ENCODE measurements at regions not wholly inside any gene's neighbourhood (a gene's known extent, or its start where the extent isn't known, plus 50 kb on each side); places are given as distances from the start of the nearest gene placed in this dataset.

DNA sequence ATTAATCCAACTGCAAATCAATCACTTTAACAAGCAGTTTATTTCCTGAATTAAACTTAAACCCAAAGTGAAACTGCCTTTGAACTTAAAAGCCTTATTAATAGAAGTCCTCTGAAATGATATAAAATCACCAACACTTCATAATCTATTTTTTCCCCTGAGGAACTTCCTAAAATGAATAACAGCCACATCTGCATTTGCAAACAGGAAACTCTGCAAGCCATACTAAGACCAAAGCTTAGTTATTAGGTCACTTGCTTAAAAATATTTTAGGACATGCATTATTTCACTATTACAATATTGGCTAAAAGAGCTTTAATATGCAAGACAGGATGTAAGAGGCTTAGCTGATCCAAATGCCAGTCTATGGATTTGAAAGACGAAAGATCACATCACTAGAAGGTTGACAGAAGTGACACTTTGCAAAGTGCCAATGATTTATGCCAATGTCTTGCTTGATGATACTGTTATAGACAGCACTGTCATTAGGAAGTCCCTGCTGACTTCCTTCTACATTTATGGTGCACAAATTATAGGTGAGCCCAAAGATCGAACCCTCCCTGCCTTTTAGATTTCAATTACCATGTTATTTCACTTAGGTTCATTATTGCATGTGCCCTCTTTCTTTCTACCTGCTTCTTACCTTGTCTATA is 99.9 kb upstream of the SKAP2 start:
- Histone ChIP-seq H3K36me3 (ENCODE audit: control insufficient read depth in 1 of 2, insufficient read depth in 2 of 2, low read length in 2 of 2) (no peaks in the 10 kb centered on the region), H3K9me2 (ENCODE audit: insufficient read depth) (no peaks in the 10 kb centered on the region), H3K4me3 (replicated peaks in 1 of 2; ENCODE audit: low read depth in 1 of 2, low read length in 2 of 2) (no peak overlapping the region), H2AFZ (ENCODE audit: low read depth, low read length, poor library complexity, severe bottlenecking) (no peak overlapping the region), H3K4me2 (ENCODE audit: low read length) (no peak overlapping the region), H3K79me2 (ENCODE audit: insufficient read depth, low read length) (no peaks in the 10 kb centered on the region), H3K27ac (ENCODE audit: low read depth, low read length) (no peak overlapping the region), H3K27me3 (ENCODE audit: insufficient read depth, low read length) (no peaks in the 10 kb centered on the region), H3K9ac (ENCODE audit: low read length) (no peak overlapping the region), H3K9me3 (ENCODE audit: control insufficient read depth in 1 of 2, insufficient read depth in 1 of 2, low read depth in 1 of 2, low read length in 2 of 2) (no peaks in the 10 kb centered on the region), H4K20me1 (ENCODE audit: insufficient read depth) (no peaks in the 10 kb centered on the region), H3K4me1 (ENCODE audit: control insufficient read depth in 1 of 2, insufficient read depth in 2 of 2, low read length in 2 of 2) (peaks cover 0 to 4% of the 10 kb centered on the region in 2 experiments; a peak in 2 of 4 replicates)
- CTCF ChIA-PET, result no interaction called here
- no peak for TF ChIP-seq SRF (IDR thresholded peaks at IDR 0.05; ENCODE audit: low read depth)
- no peak for TF ChIP-seq ZBTB33 (IDR thresholded peaks at IDR 0.05; ENCODE audit: extremely low read depth, insufficient replicate concordance, low read length)
- no peak for TF ChIP-seq ZFX (IDR thresholded peaks at IDR 0.05)
- no peak for TF ChIP-seq FOSL1 (IDR thresholded peaks at IDR 0.05; ENCODE audit: low read depth)
- no peak for TF ChIP-seq ELF1 (IDR thresholded peaks at IDR 0.05; ENCODE audit: borderline replicate concordance, low read depth)
- TF ChIP-seq, protein P1, sequence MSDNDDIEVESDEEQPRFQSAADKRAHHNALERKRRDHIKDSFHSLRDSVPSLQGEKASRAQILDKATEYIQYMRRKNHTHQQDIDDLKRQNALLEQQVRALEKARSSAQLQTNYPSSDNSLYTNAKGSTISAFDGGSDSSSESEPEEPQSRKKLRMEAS (IDR thresholded peaks at IDR 0.05), result no peak
- no peak for TF ChIP-seq POLR2A (IDR thresholded peaks at IDR 0.05; ENCODE audit: borderline replicate concordance, extremely low read depth, insufficient read depth, insufficient read length)
- no peak for TF ChIP-seq JUND (IDR thresholded peaks at IDR 0.05)
- no peak for TF ChIP-seq SIN3A (IDR thresholded peaks at IDR 0.05; ENCODE audit: low read depth)
- no TSS peak for BruUV-seq (replicated peaks)
- ATAC-seq (no peak), DNase-seq (ENCODE audit: low read depth, low spot score) (no peak)
- intact Hi-C loops (cut with micrococcal nuclease), result no loop called here
- POLR2A ChIA-PET, result interaction anchor here (0.7 kb wide), 1 partner anchor 112 kb away, joined by 3 read pairs; no protein-coding TSS in a partner anchor
- RAD21 ChIA-PET (ENCODE audit: low non-redundant PET in 1 of 2, low total read pairs in 2 of 2, uncharacterized antibody in 2 of 2, unreplicated experiment in 2 of 2), result no interaction called here

All from HCT116 (cell line).